GM18909 (cell line): ENCODE measurements at regions not wholly inside any gene's neighbourhood (a gene's known extent, or its start where the extent isn't known, plus 50 kb on each side); places are given as distances from the start of the nearest gene placed in this dataset.

ENCODE experiments used
- ATAC-seq: cut with Tn5 transposase; IDR thresholded peaks from one replicate; pipeline ENCODE4 v1.9.1; 2021; ENCODE audit warnings: mild to moderate bottlenecking; ENCODE audit not compliant: unreplicated experiment, poor library complexity

DNA sequence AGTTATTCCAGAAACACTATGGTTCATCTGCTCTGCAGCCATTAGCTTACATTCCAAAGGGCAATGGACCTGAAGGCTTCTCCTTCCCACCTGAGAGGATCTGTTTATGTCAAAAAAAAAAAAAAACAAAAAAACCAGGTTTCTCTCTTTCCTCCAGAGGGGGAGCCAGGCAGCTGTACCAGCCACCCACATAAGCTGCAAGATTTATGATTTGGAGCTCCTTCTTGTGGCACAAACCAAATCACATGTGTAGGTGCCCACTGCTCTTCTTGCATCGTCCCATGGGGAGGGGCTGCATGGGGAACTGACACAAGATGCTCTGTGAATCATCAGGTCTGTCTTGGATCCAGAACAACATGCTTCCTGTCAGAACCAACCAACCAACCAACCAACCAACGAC lies 231.6 kb upstream of the IGFBP3 start:
- no peak for ATAC-seq

DNA sequence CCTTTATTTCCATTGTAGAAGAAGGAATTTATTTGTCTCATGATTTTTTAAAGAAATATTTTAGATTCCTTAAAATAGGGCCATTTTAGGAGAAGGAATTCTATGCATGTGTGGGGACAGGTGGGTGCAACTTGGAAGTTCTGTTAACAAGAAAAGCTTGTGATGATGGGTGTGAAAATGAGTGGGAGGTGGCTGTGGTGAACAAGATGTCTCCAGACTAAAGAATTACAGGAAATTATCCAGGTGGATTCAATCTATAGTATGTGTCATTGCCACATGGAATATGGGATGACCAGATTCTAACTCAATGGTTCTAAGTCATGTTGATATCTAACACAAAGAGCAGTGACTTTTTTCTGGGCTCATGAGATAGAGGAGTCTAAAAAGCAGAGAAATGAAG lies 229.6 kb upstream of the IGFBP3 start:
- ATAC-seq, result no peak

DNA sequence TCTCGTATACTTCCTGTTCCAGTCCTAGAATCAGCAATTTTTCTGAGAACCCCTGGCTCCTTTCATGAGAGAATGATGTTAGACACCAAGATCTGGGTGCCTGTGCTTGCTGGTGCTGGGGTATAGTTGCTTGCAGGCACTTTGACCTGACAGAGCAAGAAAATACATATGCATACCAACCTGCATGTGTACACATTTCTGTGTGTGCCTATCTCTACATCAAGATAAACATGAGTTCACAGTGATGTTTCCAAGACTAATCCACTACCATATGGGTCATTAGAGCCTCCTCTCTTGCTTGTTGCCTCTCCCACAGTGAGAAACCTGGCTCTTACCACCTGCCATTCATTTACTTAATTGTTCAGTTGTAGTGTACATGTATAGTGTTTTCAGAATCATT lies 229.1 kb upstream of the IGFBP3 start:
- no peak for ATAC-seq

DNA sequence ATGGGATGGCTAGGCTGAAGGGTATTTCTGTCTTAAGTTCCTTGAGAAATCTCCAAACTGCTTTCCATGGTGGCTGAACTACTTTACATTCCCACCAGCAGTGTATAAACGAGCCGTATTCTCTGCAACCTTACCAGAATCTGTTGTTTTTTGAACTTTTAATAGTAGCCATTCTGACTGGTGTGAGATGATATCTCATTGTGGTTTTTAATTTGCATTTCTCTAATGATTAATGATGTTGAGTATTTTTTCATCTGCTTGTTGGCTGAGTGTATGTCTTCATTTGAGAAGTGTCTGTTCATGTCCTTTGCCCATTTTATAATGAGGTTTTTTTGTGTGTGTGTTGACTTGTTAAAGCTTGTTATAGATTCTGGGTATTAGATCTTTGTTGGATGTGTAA lies 226.8 kb upstream of the IGFBP3 start:
- no peak for ATAC-seq

DNA sequence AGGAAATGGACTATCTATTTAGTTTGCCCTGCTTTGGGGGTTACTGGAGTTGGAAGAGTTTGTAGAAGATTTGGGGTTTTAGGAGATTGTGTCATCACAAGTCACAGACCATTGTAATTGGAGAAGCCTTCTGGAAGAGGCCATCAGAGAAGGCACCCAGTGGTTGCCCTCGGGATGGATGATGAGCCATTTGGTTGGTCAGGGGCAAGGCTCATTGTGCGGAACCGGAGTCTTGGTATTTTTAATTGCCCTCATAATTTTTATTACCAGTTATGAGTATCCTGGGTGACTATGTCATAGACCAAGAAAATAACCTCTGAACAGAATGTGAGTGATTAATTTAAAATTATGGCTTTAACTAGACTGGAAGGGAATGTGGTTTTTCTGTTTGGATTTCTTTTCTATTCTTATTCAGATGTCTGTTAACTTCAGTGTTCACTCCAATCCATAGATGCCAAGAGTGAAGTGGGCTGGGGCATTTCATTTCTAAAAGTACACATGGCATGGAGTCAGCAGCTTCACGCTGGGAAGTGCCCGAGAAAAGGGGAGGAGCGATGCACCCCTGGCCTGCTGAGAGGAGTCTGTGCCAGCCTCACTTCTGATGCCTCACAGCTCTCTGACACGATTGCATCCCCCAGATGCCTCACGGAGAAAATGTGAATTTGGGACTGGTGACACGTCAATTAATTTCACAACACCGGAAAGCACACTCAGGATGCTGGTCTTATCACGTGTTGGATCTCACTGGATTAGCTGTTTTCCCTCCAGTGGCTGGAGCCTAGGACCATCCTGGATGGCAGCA lies 225.6 kb upstream of the IGFBP3 start:
- no peak for ATAC-seq

DNA sequence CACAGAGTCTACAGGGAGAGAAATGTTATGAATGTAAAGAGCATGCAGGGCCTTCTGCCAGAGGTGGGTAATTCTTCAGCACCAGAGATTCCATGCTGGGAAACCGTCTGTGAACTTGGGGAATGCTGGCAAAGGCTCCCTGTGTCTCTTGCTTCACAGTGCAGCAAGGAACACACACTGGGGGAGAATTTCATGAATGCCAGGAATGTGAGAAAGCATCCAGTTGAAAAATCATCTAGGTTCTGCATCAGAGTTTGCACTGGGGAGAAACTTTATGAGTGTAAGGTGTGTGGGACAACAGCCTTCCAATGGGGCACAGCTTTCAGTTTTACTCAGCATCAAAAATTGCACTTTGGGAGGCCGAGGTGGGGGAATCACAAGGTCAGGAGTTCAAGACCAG lies 224.3 kb upstream of the IGFBP3 start:
- no peak for ATAC-seq

DNA sequence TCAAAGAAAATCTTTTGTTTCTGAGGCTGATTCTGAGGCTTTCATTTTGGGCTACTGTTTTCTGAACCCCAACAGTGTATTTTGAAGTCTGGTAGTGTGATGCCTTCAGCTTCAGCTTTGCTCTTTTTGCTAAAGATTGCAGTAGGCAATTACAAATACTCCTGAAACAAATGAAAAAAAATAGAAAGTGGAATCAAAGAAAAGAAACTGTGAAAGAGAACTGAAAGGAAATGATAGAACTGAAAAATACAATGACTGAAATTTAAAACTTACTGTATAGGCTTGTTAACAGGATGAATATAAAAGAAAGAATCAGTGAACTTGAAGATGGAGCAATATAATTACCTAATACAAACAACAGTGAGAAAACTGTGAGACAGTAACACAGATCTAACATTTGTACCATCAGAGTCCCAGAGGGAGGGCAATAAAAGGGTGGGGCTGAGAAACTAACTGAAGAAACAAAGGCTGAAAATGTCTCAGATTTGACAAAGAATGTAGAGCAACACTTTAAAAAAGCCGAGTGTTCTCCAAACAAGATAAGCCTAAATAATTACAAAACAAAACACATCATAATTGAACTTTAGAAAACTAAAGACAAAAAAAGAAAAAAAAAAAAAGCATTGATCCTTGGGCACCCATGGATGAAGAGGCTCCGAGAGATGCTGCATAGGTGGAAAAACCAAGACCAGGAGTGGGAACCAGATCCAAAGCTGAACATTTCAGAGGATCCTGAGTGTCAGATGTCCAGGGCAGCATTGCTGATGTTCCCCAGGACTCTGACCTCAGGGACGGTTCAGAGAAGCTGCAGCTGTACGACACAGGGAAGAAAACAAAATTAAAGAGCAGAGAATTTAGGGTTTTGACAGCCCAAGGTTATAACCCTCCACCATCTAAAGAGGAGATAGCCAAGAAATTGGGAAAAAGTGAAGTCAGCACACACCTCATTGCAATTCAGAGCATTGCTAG lies 223.2 kb upstream of the IGFBP3 start:
- ATAC-seq, result no peak

DNA sequence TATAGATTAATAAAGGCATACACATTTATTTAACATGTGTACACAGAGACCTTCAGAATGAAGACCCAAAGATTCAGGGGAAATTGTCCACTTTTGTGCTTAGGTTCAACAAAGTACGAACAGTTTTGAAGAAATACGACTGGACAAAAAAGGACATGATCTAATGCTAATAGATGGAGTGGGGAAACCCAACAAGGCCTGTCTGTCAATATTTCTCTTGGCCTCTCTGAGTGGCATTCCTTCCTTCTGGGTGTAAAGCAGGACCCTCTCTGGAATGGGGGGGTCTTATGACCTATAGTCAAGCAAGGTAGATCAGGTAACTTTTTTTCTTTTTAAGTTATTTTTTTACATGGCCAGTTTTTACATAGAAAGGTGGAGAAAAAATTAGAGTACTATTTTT lies 222.3 kb upstream of the IGFBP3 start:
- ATAC-seq, result no peak

DNA sequence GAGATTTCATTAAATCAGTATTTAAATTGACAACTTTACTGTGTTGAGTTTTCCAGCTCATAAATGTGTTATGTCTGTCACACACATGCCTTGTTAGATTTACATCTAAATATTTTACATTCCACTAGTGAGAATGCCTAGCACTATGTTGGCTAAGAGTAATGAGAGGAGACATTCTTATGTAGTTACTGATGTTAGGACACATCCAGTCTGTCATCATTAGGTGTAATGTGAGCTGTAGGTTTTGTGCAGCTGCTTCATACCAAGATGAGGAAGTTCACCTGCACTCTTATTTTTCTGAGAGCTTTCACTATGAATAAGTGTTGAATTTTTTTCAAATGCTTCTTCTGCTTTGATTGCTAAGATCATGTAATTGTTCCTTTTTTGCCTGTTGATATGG lies 218.0 kb upstream of the IGFBP3 start:
- ATAC-seq, result peak; percentile 67

DNA sequence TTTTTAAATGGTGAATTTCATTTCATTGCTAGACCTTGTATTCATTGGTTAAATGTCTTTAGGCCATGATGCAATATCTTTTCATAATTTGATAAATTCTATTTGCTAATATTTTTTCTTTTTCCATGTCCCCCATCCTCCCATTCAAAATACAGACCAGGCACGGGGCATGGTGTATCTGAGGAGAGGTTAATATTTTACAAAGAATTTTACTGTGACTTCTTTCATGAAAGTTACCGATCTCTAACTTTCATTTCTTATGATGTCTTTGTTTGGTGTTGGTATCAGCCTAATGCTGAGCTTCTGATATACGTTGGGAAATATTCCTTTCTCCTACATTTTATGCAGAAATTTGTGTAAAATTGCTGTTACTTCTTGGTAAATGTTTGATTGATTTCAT lies 216.7 kb upstream of the IGFBP3 start:
- no peak for ATAC-seq

DNA sequence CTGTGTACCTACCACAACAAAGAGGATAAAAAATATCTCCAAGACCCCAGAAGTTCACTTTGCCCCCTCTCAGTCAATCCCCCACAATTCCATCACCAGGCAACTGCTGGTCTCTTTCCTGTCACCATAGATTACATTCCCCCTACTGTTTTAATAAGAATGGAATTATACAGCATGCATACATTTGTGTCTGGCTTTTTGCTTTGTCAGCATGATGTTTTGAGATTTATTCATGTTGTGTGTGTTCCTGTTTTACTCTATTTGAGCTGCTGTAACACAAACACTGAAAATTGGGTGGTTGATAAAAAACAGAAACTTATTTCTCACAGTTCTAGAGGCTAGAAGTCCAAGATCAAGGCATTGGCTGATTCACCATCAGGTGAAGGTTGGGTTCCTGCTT lies 214.5 kb upstream of the IGFBP3 start:
- no peak for ATAC-seq

DNA sequence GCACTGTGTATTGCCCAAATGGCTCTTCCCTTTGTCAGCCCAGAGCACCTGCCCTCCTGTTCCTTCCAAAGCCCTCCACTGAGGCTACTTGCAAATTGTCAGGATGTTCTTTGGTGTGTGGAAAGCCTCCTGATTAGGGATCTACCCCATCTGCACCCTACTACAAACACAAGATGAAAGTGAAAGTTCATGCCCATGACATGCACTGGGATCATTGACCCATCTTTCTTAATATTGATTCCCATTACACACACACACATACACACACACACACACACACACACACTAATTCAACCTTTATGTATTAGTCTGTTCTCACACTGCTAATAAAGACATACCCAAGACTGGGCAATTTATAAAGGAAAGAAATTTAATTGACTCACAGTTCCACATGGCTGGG lies 213.7 kb upstream of the IGFBP3 start:
- no peak for ATAC-seq

DNA sequence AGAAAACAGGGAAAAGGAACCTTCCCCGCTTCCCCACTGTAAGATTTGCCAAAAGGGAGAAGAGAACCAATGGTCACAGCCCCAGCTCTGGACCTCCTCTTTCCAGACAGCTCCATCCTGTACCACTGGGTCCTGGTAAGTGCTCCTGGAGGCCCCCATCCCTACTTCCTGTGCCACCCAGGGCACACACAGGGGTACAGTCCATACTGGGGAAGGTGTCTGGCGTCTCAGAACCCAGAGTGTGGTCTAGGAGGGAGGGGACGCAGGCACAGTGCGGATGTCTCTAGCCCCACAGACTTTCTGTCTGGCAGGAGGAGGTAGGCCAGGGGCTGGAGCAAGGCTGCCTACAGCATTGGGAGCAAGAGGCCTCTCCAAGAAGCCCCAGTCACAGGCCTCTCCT lies 213.3 kb upstream of the IGFBP3 start:
- no peak for ATAC-seq

DNA sequence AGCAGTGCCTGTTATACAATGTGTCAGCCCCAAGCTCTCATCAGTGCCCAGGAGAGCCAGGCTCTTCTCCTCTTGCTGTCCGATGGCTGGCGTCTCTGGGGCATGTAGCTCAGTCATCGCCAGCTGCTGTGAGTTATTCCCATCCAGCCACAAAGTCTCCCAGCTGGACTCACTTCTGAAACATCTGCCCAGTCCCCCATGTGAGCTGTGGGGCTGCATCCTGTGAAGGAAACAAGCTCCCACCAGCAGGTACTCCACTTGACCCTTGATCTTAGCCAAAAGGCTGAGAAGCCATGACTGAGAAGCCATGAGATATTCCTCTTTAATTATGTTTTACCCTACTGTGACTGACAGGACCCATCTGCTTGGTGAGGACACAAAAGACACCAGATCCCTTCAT lies 212.7 kb upstream of the IGFBP3 start:
- no peak for ATAC-seq

DNA sequence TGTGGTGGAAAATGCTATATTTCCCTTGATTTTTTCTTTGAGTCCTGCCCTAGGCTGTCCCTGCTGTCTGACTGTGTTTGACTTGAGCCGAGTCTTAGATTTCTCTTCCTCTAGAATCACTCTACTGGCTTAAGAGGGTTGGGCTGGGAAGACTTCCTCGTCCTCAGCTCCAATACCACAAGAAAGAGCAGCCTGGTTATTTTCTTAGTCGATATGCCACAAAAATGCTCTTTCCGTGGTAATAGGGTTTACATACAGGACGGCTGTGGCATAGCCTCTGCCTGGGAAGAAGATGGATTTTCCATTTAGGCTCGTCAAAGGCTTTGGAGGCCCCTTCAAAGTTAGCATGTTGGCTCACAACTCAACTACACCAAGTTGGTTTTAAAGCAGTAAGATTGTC lies 212.0 kb upstream of the IGFBP3 start:
- ATAC-seq, result no peak

DNA sequence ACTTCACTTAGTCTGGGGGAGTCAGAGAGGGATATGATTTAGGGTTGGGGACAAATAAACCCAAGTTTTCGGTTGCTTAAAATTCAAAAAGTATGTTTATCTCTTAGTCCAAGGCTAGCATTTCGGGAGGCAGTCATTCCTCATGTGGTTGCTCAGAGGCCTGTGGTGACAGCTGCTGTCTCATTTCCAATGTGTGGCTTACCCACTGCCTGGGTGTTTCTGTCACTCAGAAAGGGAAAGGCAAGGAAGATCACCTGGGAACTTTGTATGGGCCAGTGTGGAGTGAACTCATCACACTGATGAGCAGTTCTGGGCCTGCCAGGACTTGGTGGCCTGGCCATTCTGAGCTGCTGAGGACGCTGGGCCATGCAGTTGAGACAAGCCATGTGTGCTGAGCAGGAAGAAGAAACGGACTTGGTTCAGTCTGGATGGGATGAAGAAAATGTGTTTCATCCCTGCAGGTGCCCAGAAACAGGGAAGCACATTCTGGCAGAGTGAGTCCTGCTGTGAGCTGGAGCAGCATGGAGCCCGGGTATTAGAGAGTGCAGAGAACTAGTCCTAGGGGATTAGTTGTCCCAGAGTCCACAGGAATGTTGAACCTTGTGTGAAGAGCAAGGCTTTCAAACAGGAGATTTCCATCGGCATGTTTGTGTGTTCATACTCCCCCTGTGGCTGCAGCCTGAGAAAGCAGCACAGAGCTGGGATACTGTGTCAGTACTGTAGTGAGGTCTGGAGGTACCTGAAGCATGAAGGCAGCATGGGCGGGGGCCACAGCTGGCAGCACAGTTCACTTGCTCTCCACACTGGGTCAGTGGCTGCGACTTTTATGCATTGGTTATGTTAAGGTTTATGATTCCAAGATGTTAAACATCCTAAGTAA lies 211.1 kb upstream of the IGFBP3 start:
- no peak for ATAC-seq

DNA sequence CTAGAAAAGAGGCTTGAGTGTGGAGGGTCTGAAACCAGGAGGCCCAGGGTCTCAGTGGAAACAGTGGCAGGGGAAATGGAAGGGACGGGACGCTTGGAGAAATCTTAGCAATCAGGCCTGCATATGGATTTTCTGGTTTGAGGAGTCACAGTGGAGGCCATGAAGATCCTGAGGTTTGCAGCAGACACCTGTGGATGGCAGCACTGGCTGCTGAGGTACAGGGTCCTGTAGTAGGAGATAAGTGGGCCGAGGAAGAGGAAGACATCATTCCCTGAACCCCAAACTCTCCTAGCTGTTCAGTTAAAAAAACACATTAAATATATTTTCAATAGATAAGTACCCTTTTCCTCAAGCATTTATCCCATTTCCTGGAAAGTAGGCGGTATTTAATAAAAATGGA lies 208.8 kb upstream of the IGFBP3 start:
- ATAC-seq, result no peak

DNA sequence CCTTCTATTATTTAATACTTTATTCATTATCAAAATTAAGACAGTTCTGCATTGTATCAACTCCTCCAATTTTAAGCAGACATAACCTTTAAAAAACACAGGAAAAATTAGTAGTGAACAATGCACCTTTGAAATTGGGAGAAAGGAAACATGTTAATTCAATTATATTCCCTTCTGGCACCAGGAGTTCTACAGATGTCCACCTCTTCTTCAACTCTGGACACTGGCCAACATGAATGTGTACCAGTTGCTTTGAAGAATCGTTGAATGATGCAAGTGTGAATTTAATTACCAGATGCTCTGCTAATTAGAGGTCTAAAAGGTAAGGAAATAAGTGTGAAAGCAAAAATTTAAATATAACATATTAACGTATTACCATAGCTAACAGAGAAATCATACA lies 206.7 kb upstream of the IGFBP3 start:
- ATAC-seq, result no peak

DNA sequence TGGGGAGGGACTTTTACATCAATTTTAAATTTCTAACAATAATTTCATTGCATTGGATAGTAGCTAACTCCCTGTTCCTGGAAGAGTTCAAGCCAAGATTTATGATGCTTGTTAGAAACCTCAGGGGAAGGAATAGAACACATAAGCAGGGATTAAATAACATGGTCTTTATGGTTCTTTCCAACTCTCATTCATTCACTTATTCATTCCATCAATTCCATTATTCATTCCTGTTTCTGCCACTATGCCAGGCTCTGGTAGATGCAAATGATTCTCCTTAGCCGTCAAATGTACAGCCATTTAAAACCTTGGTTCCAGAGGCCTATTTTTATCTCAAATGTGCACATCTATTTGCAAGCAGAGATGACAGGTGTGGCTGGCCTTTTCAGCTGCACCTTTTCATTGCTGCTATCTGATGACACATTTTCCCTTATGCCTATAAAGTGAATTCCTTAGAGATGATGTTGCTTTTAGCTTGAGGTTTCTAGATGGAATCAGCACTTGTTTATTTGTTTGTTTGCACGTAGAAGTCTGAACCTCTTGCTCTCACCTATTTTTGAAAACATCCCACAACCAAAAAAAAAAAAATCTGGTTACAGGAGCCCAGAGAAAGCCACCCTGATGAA lies 205.7 kb upstream of the IGFBP3 start:
- ATAC-seq, result no peak

DNA sequence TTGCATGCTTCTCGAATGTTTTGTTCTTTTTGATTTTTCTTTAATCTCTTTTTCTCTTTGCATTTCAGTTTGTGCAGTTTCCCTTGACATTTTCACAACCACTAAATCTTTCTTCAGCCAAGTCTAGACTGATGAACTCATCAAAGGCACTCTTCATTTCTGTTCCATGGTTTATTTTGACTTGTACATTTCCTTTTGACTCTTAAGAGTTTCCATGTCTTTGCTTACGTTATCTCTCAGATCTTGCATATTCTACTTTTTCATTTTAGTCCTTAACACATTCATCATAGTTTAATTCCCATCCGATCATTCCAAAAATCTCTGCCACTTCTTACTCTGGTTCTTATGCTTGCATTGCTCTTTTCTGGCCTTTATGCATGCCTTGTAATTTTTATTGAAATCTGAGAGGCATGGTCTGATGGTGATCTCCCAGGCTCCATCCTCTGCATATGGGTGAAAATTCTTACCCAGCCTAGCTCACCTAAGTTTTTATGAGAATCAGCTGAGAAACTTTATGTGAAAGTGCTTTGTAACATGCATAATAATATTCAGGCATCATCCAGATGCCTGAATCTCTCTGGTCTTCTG lies 202.8 kb upstream of the IGFBP3 start:
- no peak for ATAC-seq
